ENCODE measurements at regions not wholly inside any gene's neighbourhood (a gene's known extent, or its start where the extent isn't known, plus 50 kb on each side); places are given as distances from the start of the nearest gene placed in this dataset.

GRCh38 chr6:169034516-169035167 lies 219.0 kb downstream of the THBS2 start:
- Mint-ChIP-seq H3K27ac (peak overlapping the region; percentile 67), H3K27me3 (ENCODE audit: insufficient read depth) (no peaks in the 10 kb centered on the region; the same call in none of the 2 replicates), H3K9me3 (peaks cover 6% of the 10 kb centered on the region; the same call in 1 of the 2 replicates), H3K4me1 (ENCODE audit: low read depth) (peaks cover 39% of the 10 kb centered on the region), H3K36me3 (ENCODE audit: low read depth) (peaks cover 6% of the 10 kb centered on the region; the same call in 1 of the 2 replicates), H3K4me3 (peak overlapping the region; percentile 67)
- no peak for TF ChIP-seq CTCF (IDR thresholded peaks at IDR 0.05)
- no peak for DNase-seq

DNA sequence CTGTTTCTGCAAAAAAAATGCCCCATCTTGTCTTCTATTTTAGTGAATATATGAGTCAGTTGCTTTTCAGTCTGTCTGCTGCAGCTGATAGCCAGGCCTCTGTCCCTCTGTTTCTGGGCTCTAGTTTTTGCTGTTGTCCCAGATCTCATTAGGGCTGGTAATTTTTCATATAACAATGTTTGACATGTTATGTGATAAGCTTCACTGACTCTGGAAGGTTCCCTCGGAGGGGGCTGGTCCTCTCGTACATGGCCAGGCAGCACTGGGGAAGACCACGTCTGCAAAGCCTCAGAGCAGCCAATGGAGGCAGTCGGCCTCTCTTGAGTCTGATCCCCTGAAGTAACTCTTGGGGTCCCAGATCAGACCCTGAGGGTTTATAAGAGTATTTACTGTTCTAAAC lies 223.8 kb downstream of the THBS2 start:
- DNase-seq, result no peak
- no peaks in the 10 kb centered on the region; the same call in none of the 2 replicates for H3K27me3 Mint-ChIP-seq (ENCODE audit: insufficient read depth)

GRCh38 chr6:169028343-169028742 lies 225.3 kb downstream of the THBS2 start:
- Mint-ChIP-seq H3K27ac (no peak overlapping the region), H3K27me3 (ENCODE audit: insufficient read depth) (no peaks in the 10 kb centered on the region; the same call in none of the 2 replicates)

More for the DNA sequence above, 223.8 kb downstream of the THBS2 start:
- Mint-ChIP-seq H3K36me3 (ENCODE audit: low read depth) (no peaks in the 10 kb centered on the region), H3K27ac (no peak overlapping the region), H3K4me3 (no peak overlapping the region), H3K4me1 (ENCODE audit: low read depth) (peaks cover 18% of the 10 kb centered on the region), H3K9me3 (no peaks in the 10 kb centered on the region)
- TF ChIP-seq CTCF (IDR thresholded peaks at IDR 0.05), result no peak

DNA sequence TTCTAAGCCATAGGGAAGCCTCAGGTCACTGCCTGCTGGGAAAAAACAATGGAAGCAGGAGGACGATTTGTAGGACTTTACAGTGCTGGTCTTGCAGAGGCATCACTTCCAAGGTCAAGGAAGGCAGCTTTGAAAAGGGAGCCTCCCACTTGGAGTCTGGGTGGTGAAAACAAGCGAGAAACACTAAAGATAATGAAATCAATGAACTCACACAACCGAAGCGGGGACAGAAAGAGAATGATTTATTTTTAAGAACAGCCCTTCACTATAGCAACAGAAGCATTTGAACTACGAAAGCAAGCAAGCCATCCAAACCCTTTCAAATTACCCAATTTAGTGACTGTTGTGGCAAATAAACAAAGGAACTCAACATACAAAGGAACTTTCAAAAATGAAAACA lies 227.5 kb downstream of the THBS2 start:
- no peaks in the 10 kb centered on the region for H3K36me3 Mint-ChIP-seq (ENCODE audit: low read depth)
- no peak for TF ChIP-seq CTCF (IDR thresholded peaks at IDR 0.05)
- DNase-seq, result no peak
- H3K27ac Mint-ChIP-seq, result no peak overlapping the region
- peak overlapping the region; percentile 54; the same call in 1 of the 2 replicates for H3K4me3 Mint-ChIP-seq
- H3K4me1 Mint-ChIP-seq (ENCODE audit: low read depth), result peaks cover 9% of the 10 kb centered on the region
- no peaks in the 10 kb centered on the region; the same call in none of the 2 replicates for H3K27me3 Mint-ChIP-seq (ENCODE audit: insufficient read depth)
- peaks cover 6% of the 10 kb centered on the region for H3K9me3 Mint-ChIP-seq

More at GRCh38 chr6:169028343-169028742, 225.3 kb downstream of the THBS2 start:
- Mint-ChIP-seq H3K36me3 (ENCODE audit: low read depth) (no peaks in the 10 kb centered on the region), H3K4me3 (no peak overlapping the region), H3K9me3 (peaks cover 5% of the 10 kb centered on the region), H3K4me1 (ENCODE audit: low read depth) (peaks cover 9% of the 10 kb centered on the region)
- TF ChIP-seq CTCF (IDR thresholded peaks at IDR 0.05), result no peak
- no peak for DNase-seq

- DNase-seq, result no peak
- H3K27me3 Mint-ChIP-seq (ENCODE audit: insufficient read depth), result no peaks in the 10 kb centered on the region
- peaks cover 6% of the 10 kb centered on the region for H3K9me3 Mint-ChIP-seq
- H3K4me1 Mint-ChIP-seq (ENCODE audit: low read depth), result peaks cover 17% of the 10 kb centered on the region
- H3K36me3 Mint-ChIP-seq (ENCODE audit: low read depth), result no peaks in the 10 kb centered on the region
- no peak for TF ChIP-seq CTCF (IDR thresholded peaks at IDR 0.05)
- no peak overlapping the region for H3K4me3 Mint-ChIP-seq
- H3K27ac Mint-ChIP-seq, result no peak overlapping the region
Observed at GRCh38 chr6:169024047-169024660, 229.5 kb downstream of the THBS2 start.

All from HFFc6 (cell line).